SJSA1 (cell line): ENCODE measurements at regions not wholly inside any gene's neighbourhood (a gene's known extent, or its start where the extent isn't known, plus 50 kb on each side); places are given as distances from the start of the nearest gene placed in this dataset.
"Not testable (repeated sequence)": the region's sequence is repeated elsewhere in the genome, so short reads cannot be mapped to it uniquely, and the experiment has no call there.

Source experiments
- DNase-seq, 2 experiments: peaks; one replicate each; pipeline ENCODE4 v3.0.0-alpha.2; 2015 to 2020; ENCODE audit warnings: low spot score in 2 of 2, low read depth in 1 of 2
- H3K27ac ChIP-seq: fragments of 250-450 bp; sonication (Bioruptor Pico); 2 replicates; pipeline ENCODE4 v1.5.1; 2020; ENCODE audit warnings: mild to moderate bottlenecking, moderate library complexity
- H3K27me3 ChIP-seq: fragments of 250-450 bp; sonication (Bioruptor Pico); replicated peaks from 2 replicates; pipeline ENCODE4 v1.5.1; 2020; ENCODE audit warnings: mild to moderate bottlenecking, moderate library complexity
- H3K36me3 ChIP-seq: fragments of 250-450 bp; sonication (Bioruptor Pico); 2 replicates; pipeline ENCODE4 v1.5.1; 2020; ENCODE audit warnings: mild to moderate bottlenecking
- H3K4me1 ChIP-seq: fragments of 250-450 bp; sonication (Bioruptor Pico); replicated peaks from 2 replicates; pipeline ENCODE4 v1.6.1; 2021; ENCODE audit warnings: mild to moderate bottlenecking
- H3K4me3 ChIP-seq: fragments of 250-450 bp; sonication (Bioruptor Pico); 2 replicates; pipeline ENCODE4 v1.5.1; 2020; ENCODE audit warnings: mild to moderate bottlenecking
- H3K9me3 ChIP-seq: fragments of 250-450 bp; sonication (Bioruptor Pico); replicated peaks from 2 replicates; pipeline ENCODE4 v1.5.1; 2020; ENCODE audit warnings: mild to moderate bottlenecking

- no peaks in the 10 kb centered on the region for H3K9me3 ChIP-seq
- DNase-seq, result no peak
- no peaks in the 10 kb centered on the region for H3K27me3 ChIP-seq
- no peak overlapping the region for H3K27ac ChIP-seq
- H3K4me1 ChIP-seq, result no peaks in the 10 kb centered on the region
- no peaks in the 10 kb centered on the region for H3K36me3 ChIP-seq
- H3K4me3 ChIP-seq, result no peak overlapping the region
These were observed 354.9 kb upstream of the SEMA3C start for GRCh38 chr7:81273601-81274397.

DNA sequence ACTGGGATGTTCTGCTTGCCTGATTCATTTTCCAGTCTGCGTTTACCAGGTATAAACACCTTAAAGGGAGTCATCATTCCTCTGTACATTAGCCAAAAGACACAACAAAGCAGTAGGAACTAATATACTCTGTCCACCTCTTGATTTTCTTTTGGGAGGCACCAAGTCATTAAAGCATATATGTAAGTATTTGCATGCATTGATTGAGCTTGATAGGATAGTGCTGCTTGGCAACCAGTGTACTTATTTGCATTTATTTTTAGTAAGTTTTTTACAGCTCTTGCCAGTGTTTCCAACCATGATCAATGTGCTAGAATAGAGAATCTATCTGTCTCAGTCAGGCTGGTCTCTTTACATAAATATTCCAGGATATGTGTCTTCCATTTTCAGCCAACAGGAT lies 353.3 kb upstream of the SEMA3C start:
- DNase-seq, result no peak
- Histone ChIP-seq H3K4me3 (no peak overlapping the region), H3K27me3 (no peaks in the 10 kb centered on the region), H3K4me1 (no peaks in the 10 kb centered on the region), H3K27ac (no peak overlapping the region), H3K36me3 (no peaks in the 10 kb centered on the region), H3K9me3 (no peaks in the 10 kb centered on the region)

DNA sequence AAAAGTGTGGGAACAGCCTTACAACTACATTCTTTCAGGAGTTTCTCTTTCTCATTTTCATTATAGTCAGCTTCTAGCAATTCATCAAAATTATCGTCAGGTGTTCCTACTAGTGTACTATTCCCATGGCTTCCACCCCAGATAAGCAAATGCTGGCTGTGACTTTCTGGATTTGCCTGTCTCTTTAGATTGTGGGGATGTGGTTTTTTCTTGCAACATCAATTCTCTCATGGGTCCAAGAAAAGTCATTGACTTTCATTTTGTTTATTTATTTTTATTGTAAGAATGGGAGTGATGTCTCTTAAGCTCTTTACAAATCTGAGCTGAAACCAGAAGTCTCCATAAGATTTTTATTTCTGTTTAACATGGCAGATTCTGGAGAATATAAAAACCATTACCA lies 349.7 kb upstream of the SEMA3C start:
- H3K4me1 ChIP-seq, result no peaks in the 10 kb centered on the region
- DNase-seq, result no peak
- H3K4me3 ChIP-seq, result no peak overlapping the region
- no peak overlapping the region for H3K27ac ChIP-seq
- no peaks in the 10 kb centered on the region for H3K36me3 ChIP-seq
- no peaks in the 10 kb centered on the region for H3K27me3 ChIP-seq
- no peaks in the 10 kb centered on the region for H3K9me3 ChIP-seq

GRCh38 chr7:81267508-81267907 lies 348.7 kb upstream of the SEMA3C start:
- no peaks in the 10 kb centered on the region for H3K9me3 ChIP-seq
- H3K4me3 ChIP-seq, result no peak overlapping the region
- no peaks in the 10 kb centered on the region for H3K27me3 ChIP-seq
- H3K4me1 ChIP-seq, result no peaks in the 10 kb centered on the region
- DNase-seq, result no peak
- no peaks in the 10 kb centered on the region for H3K36me3 ChIP-seq
- H3K27ac ChIP-seq, result no peak overlapping the region

DNA sequence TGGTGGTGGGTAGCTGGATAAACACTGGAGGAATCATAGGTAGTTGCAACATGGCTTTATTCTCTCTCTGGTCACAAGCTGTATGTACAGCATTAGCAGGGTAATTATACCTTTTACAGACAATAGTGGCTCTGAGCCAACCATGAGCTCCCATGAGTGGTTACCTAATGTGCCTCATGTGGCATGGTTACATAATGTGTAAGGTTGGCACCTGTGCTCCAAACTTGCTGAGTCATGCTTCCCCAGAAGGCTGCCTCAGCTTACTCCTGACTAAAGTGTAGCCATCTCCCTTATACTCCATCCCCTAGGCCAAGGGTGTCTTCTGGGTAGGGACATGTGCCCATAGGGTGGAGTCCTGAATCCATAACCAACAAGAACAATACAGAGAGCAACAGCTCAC lies 345.3 kb upstream of the SEMA3C start:
- Histone ChIP-seq H3K4me3 (no peak overlapping the region), H3K9me3 (no peaks in the 10 kb centered on the region), H3K27me3 (no peaks in the 10 kb centered on the region), H3K36me3 (no peaks in the 10 kb centered on the region), H3K27ac (no peak overlapping the region), H3K4me1 (no peaks in the 10 kb centered on the region)
- DNase-seq, result no peak

- H3K27me3 ChIP-seq, result no peaks in the 10 kb centered on the region
These were observed 341.3 kb upstream of the SEMA3C start for GRCh38 chr7:81260152-81260551.

GRCh38 chr7:81256991-81257390 lies 338.1 kb upstream of the SEMA3C start:
- DNase-seq, result peak; percentile 6 to 40
- Histone ChIP-seq H3K9me3 (no peaks in the 10 kb centered on the region), H3K36me3 (no peaks in the 10 kb centered on the region), H3K4me3 (no peak overlapping the region), H3K4me1 (no peaks in the 10 kb centered on the region), H3K27me3 (no peaks in the 10 kb centered on the region), H3K27ac (no peak overlapping the region)

More at GRCh38 chr7:81260152-81260551, 341.3 kb upstream of the SEMA3C start:
- no peak overlapping the region for H3K27ac ChIP-seq
- no peak for DNase-seq
- no peaks in the 10 kb centered on the region for H3K9me3 ChIP-seq
- H3K4me1 ChIP-seq, result no peaks in the 10 kb centered on the region
- H3K4me3 ChIP-seq, result no peak overlapping the region
- H3K36me3 ChIP-seq, result no peaks in the 10 kb centered on the region

- DNase-seq, result peak in 1 of 2 experiments; percentile 64
- Histone ChIP-seq H3K4me3 (no peak overlapping the region), H3K9me3 (no peaks in the 10 kb centered on the region; the same call in 1 of the 2 replicates), H3K27ac (no peak overlapping the region; the same call in 1 of the 2 replicates), H3K27me3 (no peaks in the 10 kb centered on the region), H3K36me3 (no peaks in the 10 kb centered on the region), H3K4me1 (peaks cover 4% of the 10 kb centered on the region; the same call in 1 of the 2 replicates)
These were observed 329.6 kb upstream of the SEMA3C start for GRCh38 chr7:81248420-81248819.

GRCh38 chr7:81247364-81247763 lies 328.5 kb upstream of the SEMA3C start:
- H3K27me3 ChIP-seq, H3K4me1 ChIP-seq, H3K36me3 ChIP-seq, DNase-seq, H3K4me3 ChIP-seq, H3K9me3 ChIP-seq, H3K27ac ChIP-seq: not testable (repeated sequence)

- H3K27ac ChIP-seq, result no peak overlapping the region
These were observed 326.5 kb upstream of the SEMA3C start for GRCh38 chr7:81245353-81245752.

GRCh38 chr7:81244224-81244623 lies 325.4 kb upstream of the SEMA3C start:
- no peak overlapping the region for H3K27ac ChIP-seq
- H3K36me3 ChIP-seq, result no peaks in the 10 kb centered on the region
- no peak for DNase-seq
- no peaks in the 10 kb centered on the region for H3K27me3 ChIP-seq
- peaks cover 4% of the 10 kb centered on the region; the same call in 1 of the 2 replicates for H3K4me1 ChIP-seq
- H3K9me3 ChIP-seq, result no peaks in the 10 kb centered on the region; the same call in 1 of the 2 replicates
- no peak overlapping the region for H3K4me3 ChIP-seq

More at GRCh38 chr7:81245353-81245752, 326.5 kb upstream of the SEMA3C start:
- H3K36me3 ChIP-seq, result no peaks in the 10 kb centered on the region
- no peaks in the 10 kb centered on the region; the same call in 1 of the 2 replicates for H3K9me3 ChIP-seq
- peaks cover 4% of the 10 kb centered on the region; the same call in 1 of the 2 replicates for H3K4me1 ChIP-seq
- H3K27me3 ChIP-seq, result no peaks in the 10 kb centered on the region
- H3K4me3 ChIP-seq, result no peak overlapping the region
- DNase-seq, result no peak

DNA sequence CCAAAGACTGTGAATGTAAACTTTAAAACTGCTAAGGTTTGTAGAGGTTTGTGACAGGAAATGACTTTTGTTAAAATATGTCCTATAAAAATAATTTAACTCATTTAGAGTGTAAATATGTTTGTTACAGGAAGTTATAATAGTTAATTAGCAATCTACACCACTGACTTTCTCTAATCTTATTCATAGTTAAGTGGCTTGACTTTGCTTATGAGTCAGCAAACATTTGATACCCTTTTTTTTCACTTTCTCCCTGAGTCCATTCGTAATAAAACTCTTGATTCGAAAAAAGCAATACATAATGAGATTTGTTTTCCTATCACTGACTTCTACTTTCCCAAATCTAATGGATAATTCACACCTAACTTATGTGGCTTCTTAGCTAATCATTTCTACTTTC lies 317.7 kb upstream of the SEMA3C start:
- Histone ChIP-seq H3K4me3 (no peak overlapping the region), H3K27me3 (no peaks in the 10 kb centered on the region), H3K4me1 (no peaks in the 10 kb centered on the region), H3K9me3 (no peaks in the 10 kb centered on the region), H3K27ac (no peak overlapping the region), H3K36me3 (no peaks in the 10 kb centered on the region)
- no peak for DNase-seq

DNA sequence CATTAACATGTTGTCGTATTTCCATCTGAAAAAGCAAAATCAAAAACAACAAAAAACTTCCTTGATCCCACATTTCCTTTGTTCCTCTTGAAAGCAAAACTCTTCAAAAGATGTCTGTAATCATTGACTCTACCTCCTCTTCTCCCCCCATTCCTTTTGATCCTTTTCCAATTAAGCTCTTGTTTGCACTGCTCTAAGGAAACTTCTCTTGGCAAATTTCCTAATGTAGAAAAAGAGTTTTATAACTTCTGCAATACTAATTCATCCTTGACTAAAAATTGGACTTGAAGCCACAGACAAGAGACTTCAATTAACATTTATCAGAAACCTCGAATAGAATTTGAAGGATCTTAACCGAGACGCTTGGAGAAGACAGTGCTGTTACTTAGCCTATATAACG lies 317.1 kb upstream of the SEMA3C start:
- Histone ChIP-seq H3K36me3 (no peaks in the 10 kb centered on the region), H3K9me3 (no peaks in the 10 kb centered on the region), H3K27me3 (no peaks in the 10 kb centered on the region), H3K27ac (no peak overlapping the region), H3K4me1 (no peaks in the 10 kb centered on the region), H3K4me3 (no peak overlapping the region)
- DNase-seq, result no peak

DNA sequence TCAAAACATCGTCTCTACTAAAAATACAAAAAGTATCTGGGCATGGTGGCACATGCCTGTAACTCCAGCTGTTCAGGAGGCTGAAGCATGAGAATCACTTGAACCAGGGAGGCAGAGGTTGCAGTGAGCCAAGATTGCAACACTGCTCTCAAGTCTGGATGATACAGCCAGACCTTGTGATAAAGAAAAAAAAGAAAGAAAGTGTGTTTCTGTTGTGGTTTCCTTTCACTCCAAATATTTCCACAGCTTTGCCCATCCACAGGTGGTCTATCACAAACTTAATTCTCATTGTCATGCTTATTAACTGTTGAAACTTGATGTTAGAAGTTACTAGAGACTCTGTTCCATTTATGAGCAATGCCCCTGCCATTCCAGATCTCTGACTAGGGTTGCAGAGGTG lies 316.0 kb upstream of the SEMA3C start:
- H3K9me3 ChIP-seq, result no peaks in the 10 kb centered on the region
- DNase-seq, result no peak
- H3K27me3 ChIP-seq, result no peaks in the 10 kb centered on the region
- no peak overlapping the region for H3K27ac ChIP-seq
- no peaks in the 10 kb centered on the region for H3K4me1 ChIP-seq
- no peaks in the 10 kb centered on the region for H3K36me3 ChIP-seq
- no peak overlapping the region for H3K4me3 ChIP-seq
